SU-DHL-6 (cell line): ENCODE measurements at regions not wholly inside any gene's neighbourhood (a gene's known extent, or its start where the extent isn't known, plus 50 kb on each side); places are given as distances from the start of the nearest gene placed in this dataset.

Source experiments
- H2AFZ ChIP-seq: fragments of 200-600 bp; sonication (generic); 2 replicates; pipeline ENCODE4 v1.6.1; 2014; ENCODE audit warnings: low read depth, mild to moderate bottlenecking, moderate library complexity, mixed read lengths, antibody characterized with exemption, low read length; ENCODE audit not compliant: severe bottlenecking
- H3F3A ChIP-seq: fragments of 200-600 bp; shearing (Covaris generic); 2 replicates; pipeline ENCODE4 v1.6.0; 2016; ENCODE audit warnings: antibody characterized with exemption, mild to moderate bottlenecking; ENCODE audit not compliant: insufficient read depth
- H3K27ac ChIP-seq: fragments of 200-600 bp; sonication (generic); 2 replicates; pipeline ENCODE4 v1.5.1; 2016; ENCODE audit warnings: low read depth, mild to moderate bottlenecking, low read length, moderate library complexity, mixed read lengths
- H3K27me3 ChIP-seq: fragments of 200-600 bp; sonication (generic), shearing (Covaris generic); 2 replicates; pipeline ENCODE4 v1.6.0; 2014; ENCODE audit warnings: mild to moderate bottlenecking, low read length
- H3K36me3 ChIP-seq: fragments of 200-600 bp; sonication (generic); 2 replicates; pipeline ENCODE4 v1.6.1; 2014; ENCODE audit warnings: mild to moderate bottlenecking, low read length, mixed read lengths
- H3K4me2 ChIP-seq: fragments of 300-600, 200-600 bp; shearing (Covaris generic), sonication (generic); 2 replicates; pipeline ENCODE4 v1.6.0; 2014; ENCODE audit warnings: low read length, low read depth, mild to moderate bottlenecking; ENCODE audit not compliant: poor library complexity, severe bottlenecking
- H3K4me3 ChIP-seq: fragments of 200-600 bp; sonication (generic); 2 replicates; pipeline ENCODE4 v1.5.1; 2014; ENCODE audit warnings: antibody characterized with exemption, low read length, mild to moderate bottlenecking, mixed read lengths; ENCODE audit not compliant: insufficient read depth, poor library complexity, severe bottlenecking
- H3K79me2 ChIP-seq: fragments of 200-600 bp; sonication (generic); 2 replicates; pipeline ENCODE4 v1.6.1; 2014; ENCODE audit warnings: mild to moderate bottlenecking, low read length, moderate library complexity; ENCODE audit not compliant: insufficient read depth
- H3K9ac ChIP-seq: fragments of 200-600 bp; sonication (generic); 2 replicates; pipeline ENCODE4 v1.7.0; 2014; ENCODE audit warnings: mild to moderate bottlenecking, low read length
- H3K9me2 ChIP-seq: fragments of 200-600 bp; sonication (generic); replicated peaks from 2 replicates; pipeline ENCODE4 v1.6.1; 2014; ENCODE audit warnings: low read length; ENCODE audit not compliant: insufficient read depth
- H3K9me3 ChIP-seq: fragments of 200-600 bp; sonication (generic); 2 replicates; pipeline ENCODE4 v1.6.1; 2014; ENCODE audit warnings: low read length, mixed read lengths; ENCODE audit not compliant: insufficient read depth
- H4K20me1 ChIP-seq: fragments of 200-600 bp; sonication (generic); 2 replicates; pipeline ENCODE4 v1.6.1; 2014; ENCODE audit warnings: low read depth, mild to moderate bottlenecking, antibody characterized with exemption, low read length, moderate library complexity, mixed read lengths
- CTCF ChIP-seq: fragments of 200-600 bp; sonication (generic); IDR thresholded peaks from one replicate; pipeline ENCODE4 v1.5.1; 2017; ENCODE audit warnings: antibody characterized with exemption, mild to moderate bottlenecking, low read length, moderate library complexity; ENCODE audit not compliant: insufficient read depth, poor library complexity, severe bottlenecking
- EZH2phosphoT487 ChIP-seq: fragments of 200-600 bp; sonication (generic), shearing (Covaris generic); conservative IDR thresholded peaks from 2 replicates; pipeline ENCODE4 v1.6.1; 2018; ENCODE audit warnings: mild to moderate bottlenecking, antibody characterized with exemption, low read length, moderate library complexity, mixed read lengths

- Histone ChIP-seq H3K27me3 (no peaks in the 10 kb centered on the region), H3K9me3 (no peaks in the 10 kb centered on the region), H3K79me2 (no peaks in the 10 kb centered on the region), H3K27ac (no peak overlapping the region), H3F3A (no peaks in the 10 kb centered on the region), H3K4me3 (no peak overlapping the region), H2AFZ (no peak overlapping the region), H3K4me2 (no peak overlapping the region), H3K9ac (no peak overlapping the region), H3K36me3 (no peaks in the 10 kb centered on the region), H3K9me2 (no peaks in the 10 kb centered on the region), H4K20me1 (no peaks in the 10 kb centered on the region)
- no peak for TF ChIP-seq EZH2phosphoT487
- no peak for TF ChIP-seq CTCF
Measured at GRCh38 chr9:129479631-129480011, 141.3 kb downstream of the C9orf50 start.

- TF ChIP-seq EZH2phosphoT487: no peak
- TF ChIP-seq CTCF: no peak
- H3K27me3 ChIP-seq: no peaks in the 10 kb centered on the region
- H3K9me3 ChIP-seq: no peaks in the 10 kb centered on the region
- no peak overlapping the region for H3K9ac ChIP-seq
- no peaks in the 10 kb centered on the region for H3K79me2 ChIP-seq
- no peak overlapping the region for H3K27ac ChIP-seq
- H3F3A ChIP-seq: no peaks in the 10 kb centered on the region
- no peaks in the 10 kb centered on the region for H4K20me1 ChIP-seq
- H3K36me3 ChIP-seq: no peaks in the 10 kb centered on the region
- no peak overlapping the region for H3K4me2 ChIP-seq
- H2AFZ ChIP-seq: no peak overlapping the region
- no peaks in the 10 kb centered on the region for H3K9me2 ChIP-seq
- no peak overlapping the region for H3K4me3 ChIP-seq
Measured at GRCh38 chr9:129478961-129479630, 141.8 kb downstream of the C9orf50 start.

- H3K9me2 ChIP-seq: no peaks in the 10 kb centered on the region
- no peak overlapping the region for H3K9ac ChIP-seq
- no peak overlapping the region for H3K27ac ChIP-seq
- no peaks in the 10 kb centered on the region for H3K79me2 ChIP-seq
- no peaks in the 10 kb centered on the region for H4K20me1 ChIP-seq
- no peaks in the 10 kb centered on the region for H3K9me3 ChIP-seq
- no peak overlapping the region for H3K4me2 ChIP-seq
- H2AFZ ChIP-seq: no peak overlapping the region
- no peak overlapping the region for H3K4me3 ChIP-seq
- H3K27me3 ChIP-seq: no peaks in the 10 kb centered on the region
- H3K36me3 ChIP-seq: no peaks in the 10 kb centered on the region
- H3F3A ChIP-seq: no peaks in the 10 kb centered on the region
- TF ChIP-seq EZH2phosphoT487 (no peak), CTCF (no peak)
Measured at GRCh38 chr9:129478461-129478860, 142.4 kb downstream of the C9orf50 start.
